Left renal pelvis (tissue), 4 donors: ENCODE measurements at regions not wholly inside any gene's neighbourhood (a gene's known extent, or its start where the extent isn't known, plus 50 kb on each side); places are given as distances from the start of the nearest gene placed in this dataset.
A peak's percentile ranks its signal among the peaks of the same experiment; 100 is the strongest.

Source experiments
- DNase-seq, 4 donors: peaks; one replicate each; pipeline ENCODE4 v3.0.0-alpha.2; 2013; ENCODE audit warnings: low read depth in 4 of 4, low spot score in 3 of 4

- DNase-seq = no peak
Observed at GRCh38 chr2:57891086-57891712, 155.4 kb upstream of the VRK2 start.

GRCh38 chr2:57892920-57893319, 153.7 kb upstream of the VRK2 start:
- no peak for DNase-seq

DNA sequence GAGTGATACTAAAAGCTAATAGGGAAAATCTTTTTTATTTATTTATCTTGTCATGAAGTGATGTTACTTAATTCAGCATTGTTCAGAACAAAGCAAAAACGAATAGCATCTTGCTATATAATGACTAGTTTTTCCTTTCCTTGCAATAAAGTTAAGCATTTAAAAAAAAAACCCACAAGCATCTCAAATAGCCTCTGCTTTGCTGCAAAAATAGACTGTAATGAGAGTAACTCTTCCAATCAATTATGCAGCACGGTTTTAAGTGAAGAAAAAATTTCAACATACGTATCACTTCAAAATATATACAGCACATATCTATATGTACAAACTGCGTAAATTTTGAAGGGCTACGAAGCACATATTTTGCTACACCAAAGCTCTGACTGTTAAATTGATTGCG, 153.3 kb upstream of the VRK2 start:
- DNase-seq = no peak

- no peak for DNase-seq
Observed at GRCh38 chr2:57893786-57894185, 152.8 kb upstream of the VRK2 start.

DNA sequence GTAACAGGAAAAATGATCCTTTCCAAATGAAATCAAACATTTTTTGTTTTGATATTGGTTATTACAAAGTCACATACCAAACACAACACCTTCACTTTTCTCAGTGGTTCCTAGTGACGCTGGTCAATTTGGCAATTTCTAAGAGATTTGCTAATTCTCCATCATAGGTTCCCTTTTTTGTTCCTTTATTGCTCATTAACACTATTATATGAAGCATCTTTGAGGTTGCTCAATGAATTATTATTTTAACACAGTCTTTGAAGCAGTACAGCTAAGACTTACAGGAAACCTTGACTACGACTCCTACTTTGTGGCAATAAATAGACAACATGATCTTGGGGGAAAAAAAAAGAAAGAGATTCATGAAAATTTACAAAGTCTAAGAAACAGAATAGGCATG, 152.2 kb upstream of the VRK2 start:
- DNase-seq = no peak

- no peak for DNase-seq
Observed at GRCh38 chr2:57897920-57898319, 148.7 kb upstream of the VRK2 start.

DNA sequence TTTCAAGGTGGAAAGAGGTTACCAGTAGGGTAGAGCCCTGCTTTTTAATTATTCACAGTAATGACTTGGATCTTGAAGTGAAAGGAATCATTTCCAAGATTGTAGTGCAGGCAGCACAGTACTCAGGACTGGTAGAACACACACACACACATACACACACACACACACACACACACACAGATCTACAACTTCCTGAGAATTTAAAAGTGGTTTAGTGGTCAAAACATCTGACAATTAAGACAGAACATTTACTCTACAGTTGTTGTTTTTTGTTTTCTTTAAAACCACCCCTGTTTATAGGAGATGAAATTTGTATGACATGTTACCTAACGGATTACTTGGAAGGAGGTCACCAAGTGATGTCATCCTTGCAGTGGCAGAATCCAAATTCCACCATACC, 146.7 kb upstream of the VRK2 start:
- no peak for DNase-seq

- DNase-seq = no peak
Observed at GRCh38 chr2:57902578-57902977, 144.0 kb upstream of the VRK2 start.

DNA sequence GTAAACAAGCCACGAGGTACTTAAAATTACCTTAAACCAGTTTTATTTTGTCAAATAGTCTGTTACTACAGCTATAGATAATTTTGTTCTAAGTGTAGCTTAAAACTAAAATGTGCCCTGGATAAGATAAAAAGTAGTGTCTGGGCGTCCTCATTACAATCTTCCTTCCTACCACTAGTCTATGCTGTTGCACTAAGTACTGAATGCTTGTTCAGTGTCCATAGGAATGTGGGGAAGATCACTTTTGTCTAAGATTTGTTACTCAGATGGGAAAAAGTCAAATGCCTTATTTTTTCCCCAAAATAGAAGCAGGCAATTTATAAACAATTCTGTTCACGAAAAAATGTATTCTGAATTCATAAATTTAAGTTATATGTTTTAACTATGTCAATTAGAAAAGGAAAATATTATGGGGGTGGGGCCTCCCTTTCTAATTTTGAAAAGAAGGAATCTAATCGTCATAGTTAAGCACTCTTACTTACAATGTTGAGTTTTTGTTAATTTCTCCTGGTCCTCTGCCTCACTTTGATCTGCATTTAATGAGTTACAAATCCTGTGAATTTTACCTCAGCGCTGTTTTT, 140.4 kb upstream of the VRK2 start:
- peak in 3 of 4 donors; percentile 6 to 18 (median 15) for DNase-seq

DNA sequence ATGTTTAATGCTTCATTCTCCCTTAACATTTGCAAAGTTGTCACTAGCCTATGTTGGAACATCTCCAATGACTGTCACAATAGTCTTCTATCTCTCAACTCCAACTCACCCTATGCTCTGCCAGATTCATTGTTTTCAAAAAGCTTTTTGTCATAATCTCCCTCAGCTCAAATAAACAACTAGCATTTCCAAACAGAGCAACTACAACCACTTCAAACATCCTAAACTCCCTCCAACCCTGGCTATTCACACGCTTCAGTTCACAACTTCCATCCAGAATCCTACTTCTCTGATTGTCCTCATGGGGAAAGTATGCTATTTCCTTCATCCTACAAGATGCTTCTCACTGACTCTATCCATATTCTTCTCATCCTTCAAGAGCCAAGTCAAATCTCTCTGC, 139.2 kb upstream of the VRK2 start:
- DNase-seq = no peak

DNA sequence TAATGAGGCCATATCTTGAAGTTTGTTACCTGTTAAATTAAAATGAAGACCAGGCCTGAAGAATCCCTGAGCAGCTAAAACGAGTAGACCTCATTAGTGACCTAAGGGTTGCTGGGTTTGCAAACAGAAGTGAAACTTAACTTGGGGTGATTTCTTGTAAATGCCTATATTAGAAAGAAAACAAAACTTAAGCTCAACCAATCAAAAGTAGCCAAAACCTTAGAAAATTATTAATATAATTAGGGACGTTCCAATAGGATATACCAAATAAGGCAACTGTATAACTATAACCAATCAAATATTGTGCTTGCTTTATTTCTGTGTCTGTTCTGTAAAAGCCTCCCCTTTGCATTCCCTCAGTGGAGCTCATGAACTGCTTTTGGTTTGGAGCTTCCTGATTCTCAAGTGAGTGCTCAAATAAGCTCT, 137.9 kb upstream of the VRK2 start:
- DNase-seq = no peak

DNA sequence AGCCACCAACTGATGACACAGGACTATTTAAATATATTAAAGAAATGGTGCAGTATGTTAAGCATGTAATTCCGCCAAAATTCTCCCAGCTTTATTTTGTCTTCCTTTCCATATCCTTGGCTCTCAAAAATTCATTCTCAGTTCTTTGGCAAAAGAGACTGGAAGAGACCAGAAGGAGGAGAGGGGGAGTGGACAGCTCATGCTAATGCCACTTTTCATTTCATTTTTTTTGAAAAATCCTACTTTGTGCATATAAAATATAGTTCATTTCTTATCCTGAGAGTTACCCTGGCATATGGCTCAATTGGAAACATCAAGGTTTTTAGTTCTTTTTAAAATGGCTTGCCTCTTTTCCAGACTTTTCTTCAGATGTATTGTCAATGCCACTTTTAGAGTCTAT, 128.5 kb upstream of the VRK2 start:
- no peak for DNase-seq

DNA sequence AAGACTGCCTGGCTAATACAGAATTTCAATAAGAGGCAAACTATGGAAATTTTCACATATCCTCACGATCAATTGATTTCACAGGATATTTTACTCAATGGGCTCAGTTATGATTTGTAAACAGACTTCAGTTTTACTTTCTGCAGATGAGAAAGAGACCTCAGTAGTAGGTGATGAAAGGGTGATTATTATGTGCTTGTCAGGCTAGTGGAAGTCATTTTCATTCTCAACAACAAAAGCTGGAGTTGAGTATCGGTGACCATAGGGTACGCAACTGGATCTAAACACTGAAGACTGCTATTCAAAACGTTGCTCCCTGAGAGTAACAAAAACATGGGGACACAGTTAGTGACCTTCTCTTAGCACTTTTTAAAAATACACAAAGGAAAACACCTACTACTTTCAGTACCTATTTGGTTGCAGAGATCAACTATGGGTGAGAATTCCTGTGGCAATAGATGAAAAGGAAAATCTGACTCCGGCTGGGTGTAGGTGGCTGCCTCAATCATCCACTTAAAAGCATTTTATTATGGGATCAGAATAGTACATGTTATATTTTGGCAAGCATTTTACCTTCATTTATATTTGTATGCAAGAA, 126.2 kb upstream of the VRK2 start:
- no peak for DNase-seq

DNA sequence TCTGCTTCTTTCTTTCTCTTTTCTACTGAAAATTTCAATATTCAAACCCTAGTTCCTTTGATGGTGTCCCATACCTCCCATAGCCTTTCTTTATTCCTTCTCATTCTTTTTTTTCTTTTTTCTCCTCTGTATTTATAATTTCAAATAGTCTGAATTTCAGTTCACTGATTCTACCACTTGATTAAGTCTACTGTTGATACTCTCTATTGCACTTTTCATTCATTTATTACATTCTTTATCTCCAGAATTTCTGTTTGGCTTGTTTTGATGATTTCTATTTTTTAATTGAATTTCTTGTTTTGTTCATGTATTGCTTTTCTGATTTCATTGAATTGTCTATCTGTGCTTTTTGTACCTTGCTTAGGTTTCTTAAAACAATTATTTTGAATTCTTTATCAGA, 111.9 kb upstream of the VRK2 start:
- DNase-seq = no peak

- no peak for DNase-seq
Observed at GRCh38 chr2:57936216-57936615, 110.4 kb upstream of the VRK2 start.

DNA sequence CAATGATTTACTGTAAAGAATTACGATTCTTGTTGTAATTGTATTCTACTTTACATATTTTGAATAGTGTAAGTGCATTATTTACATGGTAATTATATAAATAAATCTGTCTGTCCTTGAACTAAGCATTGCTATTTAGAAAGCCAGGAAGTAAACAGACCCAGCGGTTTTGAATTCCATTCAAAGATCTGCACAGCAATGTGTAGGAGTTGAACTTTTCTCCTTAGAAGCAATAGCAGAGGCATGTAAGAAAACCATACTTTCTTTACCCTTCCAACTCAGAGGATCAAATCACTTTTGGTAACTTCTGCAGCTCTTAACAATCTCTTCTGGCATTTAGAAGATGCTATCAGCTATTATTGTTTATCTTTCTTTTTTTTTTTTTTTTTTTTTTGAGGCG, 109.2 kb upstream of the VRK2 start:
- DNase-seq = no peak

- no peak for DNase-seq
Observed at GRCh38 chr2:57941816-57942215, 104.8 kb upstream of the VRK2 start.

DNA sequence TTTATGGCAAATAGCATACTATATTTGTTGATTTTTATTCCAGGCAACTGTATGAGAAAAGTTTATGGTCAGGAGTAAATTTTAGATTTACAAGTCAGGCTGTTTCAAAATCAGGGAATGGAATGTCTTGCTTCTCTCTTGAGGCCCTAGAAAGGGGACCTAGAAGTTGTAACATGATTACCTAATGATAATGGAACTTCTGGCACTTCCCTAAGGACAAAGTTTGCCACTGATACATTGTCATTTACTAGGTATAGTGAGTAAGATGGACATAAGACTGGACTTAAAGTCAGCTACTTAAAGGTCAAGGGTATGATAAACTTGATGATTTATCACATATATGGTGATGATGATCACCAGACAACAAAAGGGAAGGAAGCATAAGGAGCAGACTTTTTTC, 103.3 kb upstream of the VRK2 start:
- DNase-seq = no peak

- DNase-seq = no peak
Observed at GRCh38 chr2:57947398-57947797, 99.2 kb upstream of the VRK2 start.

GRCh38 chr2:57954020-57954419, 92.6 kb upstream of the VRK2 start:
- no peak for DNase-seq

GRCh38 chr2:57957238-57957637, 89.4 kb upstream of the VRK2 start:
- DNase-seq = no peak

DNA sequence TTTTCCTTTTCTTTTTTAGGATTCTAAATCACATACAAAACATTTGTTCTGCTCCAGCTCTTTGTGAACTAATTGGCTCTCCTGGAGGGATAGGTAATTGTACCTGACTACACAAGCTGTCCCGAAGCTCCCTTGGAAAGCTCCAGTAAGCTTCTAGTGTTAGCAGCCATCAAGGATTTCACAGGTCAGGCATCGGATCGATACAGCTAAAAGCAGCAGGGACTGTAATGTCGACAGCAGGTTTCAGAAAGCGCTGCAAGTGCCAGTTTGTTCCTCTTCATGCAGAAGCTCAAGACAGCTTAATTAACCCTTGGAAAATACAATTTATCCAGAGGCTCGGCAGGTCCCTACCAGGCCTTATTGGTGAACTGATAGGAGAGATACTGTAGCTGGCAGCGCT, 87.2 kb upstream of the VRK2 start:
- DNase-seq = no peak

- no peak for DNase-seq
Observed at GRCh38 chr2:57962861-57963260, 83.7 kb upstream of the VRK2 start.
